ENCODE measurements at regions not wholly inside any gene's neighbourhood (a gene's known extent, or its start where the extent isn't known, plus 50 kb on each side); places are given as distances from the start of the nearest gene placed in this dataset.
"Not testable (repeated sequence)": the region's sequence is repeated elsewhere in the genome, so short reads cannot be mapped to it uniquely, and the experiment has no call there.

DNA sequence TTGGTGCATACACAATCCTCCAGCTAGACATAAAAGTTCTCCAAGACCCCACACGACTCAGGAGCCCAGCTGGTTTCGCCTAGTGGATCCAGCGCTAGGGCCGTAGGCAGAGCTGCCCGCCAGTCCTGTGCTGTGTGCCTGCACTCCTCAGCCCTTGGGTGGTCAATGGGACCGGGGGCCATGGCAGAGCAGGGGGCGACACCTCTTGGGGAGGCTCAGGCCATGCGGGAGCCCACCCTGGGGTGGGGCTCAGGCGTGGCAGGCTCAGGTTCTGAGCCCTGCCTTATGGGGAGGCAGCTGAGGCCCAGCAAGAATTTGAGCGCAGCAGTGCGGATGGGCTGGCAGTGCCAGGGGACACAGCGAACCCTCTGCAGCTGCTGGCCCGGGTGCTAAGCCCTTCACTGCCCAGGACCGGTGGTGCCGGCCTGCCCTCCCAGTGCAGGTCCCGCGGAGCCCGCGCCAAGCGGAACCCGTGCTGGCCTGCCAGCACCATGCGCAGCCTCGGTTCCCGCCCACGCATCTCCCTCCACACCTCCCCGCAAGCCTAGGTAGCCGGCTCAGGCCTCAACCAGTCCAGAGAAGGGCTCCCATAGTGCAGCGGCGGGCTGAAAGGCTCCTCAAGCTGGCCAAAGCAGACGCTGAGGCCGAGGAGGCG lies 1566.6 kb upstream of the SLC39A10 start:
- Mint-ChIP-seq H3K27ac (no peak overlapping the region), H3K4me1 (peaks cover 7 to 10% (median 8%) of the 10 kb centered on the region in 3 donors), H3K27me3 (no peaks in the 10 kb centered on the region), H3K4me3 (no peak overlapping the region), H3K9me3 (peaks cover 0 to 1% (median 0%) of the 10 kb centered on the region in 7 donors), H3K36me3 (no peaks in the 10 kb centered on the region)
- ATAC-seq (ENCODE audit: low read depth in 2 of 2) (no peak), DNase-seq (no peak)

DNA sequence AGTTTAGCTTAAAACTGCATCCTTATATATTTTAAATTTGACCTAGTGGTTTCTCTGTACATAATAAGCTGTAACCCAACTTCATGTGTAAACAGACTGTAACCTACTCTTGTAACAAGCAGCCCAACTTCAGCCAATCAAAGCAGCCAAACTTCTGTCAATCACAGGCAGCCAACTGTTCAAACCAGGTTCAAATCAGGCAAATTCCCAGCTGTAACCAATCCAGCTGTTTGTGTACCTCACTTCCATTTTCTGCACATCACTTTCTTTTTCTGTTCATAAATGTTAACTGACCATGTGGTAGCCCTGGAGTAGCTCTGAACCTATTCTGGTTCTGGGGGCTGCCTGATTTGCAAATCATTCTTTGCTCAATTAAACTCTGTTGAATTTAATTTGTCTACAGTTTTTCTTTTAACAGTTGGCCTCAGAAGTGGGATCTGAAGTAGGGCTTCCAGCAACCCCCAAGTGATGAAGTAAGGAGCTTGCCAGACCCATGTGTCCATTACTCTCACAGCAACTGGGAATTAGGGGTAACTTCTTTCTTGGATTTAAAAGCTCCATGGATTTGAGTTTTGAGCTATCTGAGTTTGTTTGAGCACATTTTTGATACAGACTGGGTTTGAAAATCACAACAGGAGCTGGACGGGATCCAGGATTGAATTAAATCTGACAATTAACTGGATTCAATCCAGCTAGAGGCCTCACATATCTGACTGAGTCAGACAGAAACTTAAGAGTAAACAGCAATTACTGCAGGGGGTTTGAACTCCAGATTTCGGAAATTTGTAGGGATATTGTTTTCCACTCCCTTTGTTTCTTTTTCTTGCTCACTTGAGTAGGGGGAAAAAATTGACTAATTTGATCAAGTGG lies 1569.7 kb upstream of the SLC39A10 start:
- peaks cover 6 to 10% (median 8%) of the 10 kb centered on the region in 3 donors for H3K4me1 Mint-ChIP-seq
- H3K9me3 Mint-ChIP-seq = peaks cover 0 to 2% (median 0%) of the 10 kb centered on the region in 7 donors
- H3K27me3 Mint-ChIP-seq = no peaks in the 10 kb centered on the region
- H3K4me3 Mint-ChIP-seq = no peak overlapping the region
- H3K36me3 Mint-ChIP-seq = no peaks in the 10 kb centered on the region
- no peak for DNase-seq
- ATAC-seq (ENCODE audit: low read depth in 2 of 2) = no peak
- peak overlapping the region in 1 of 6 donors; percentile 74 for H3K27ac Mint-ChIP-seq

DNA sequence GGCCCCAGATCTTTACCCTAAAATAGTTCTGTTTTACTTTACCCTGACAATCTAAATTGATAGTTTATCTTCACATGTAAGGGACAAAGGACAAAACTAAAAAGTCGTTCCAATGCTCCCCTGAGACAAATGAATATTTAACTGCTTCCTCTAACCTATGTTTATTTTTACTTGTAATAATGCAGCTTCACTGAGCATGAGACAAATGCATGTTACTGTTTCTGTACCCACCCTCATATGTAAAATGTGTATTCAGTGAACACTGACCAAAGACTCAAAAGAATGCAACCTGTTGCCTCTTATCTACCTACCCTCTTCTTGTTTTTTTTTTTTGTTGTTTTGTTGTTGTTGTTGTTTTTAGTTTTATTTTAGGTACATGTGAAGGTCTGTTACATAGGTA lies 1570.9 kb upstream of the SLC39A10 start:
- peak overlapping the region in 2 of 6 donors; percentile 7 to 12 for H3K27ac Mint-ChIP-seq
- H3K4me1 Mint-ChIP-seq = peaks cover 6 to 10% (median 8%) of the 10 kb centered on the region in 3 donors
- H3K4me3 Mint-ChIP-seq = peak overlapping the region in 1 of 8 donors; percentile 11
- no peaks in the 10 kb centered on the region for H3K36me3 Mint-ChIP-seq
- DNase-seq (no peak), ATAC-seq (ENCODE audit: low read depth in 2 of 2) (no peak)
- no peaks in the 10 kb centered on the region for H3K27me3 Mint-ChIP-seq
- peaks cover 0 to 2% (median 0%) of the 10 kb centered on the region in 7 donors for H3K9me3 Mint-ChIP-seq

DNA sequence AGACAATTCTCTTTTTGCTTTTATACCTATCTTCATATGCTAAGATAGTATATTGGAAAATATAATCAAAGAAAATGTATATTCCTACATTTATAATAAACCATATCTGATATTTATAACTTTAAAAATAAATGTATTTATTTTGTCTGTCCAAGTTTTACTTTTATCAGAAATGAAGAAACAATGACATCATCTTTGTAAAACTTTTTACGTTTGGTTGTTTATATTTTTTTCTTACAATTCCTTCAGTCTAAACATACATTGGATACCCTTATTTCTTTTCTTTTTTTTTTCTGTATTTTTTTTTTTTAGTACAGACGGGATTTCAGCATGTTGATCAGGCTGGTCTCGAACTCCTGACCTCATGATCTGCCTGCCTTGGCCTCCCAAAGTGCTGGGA lies 1577.0 kb upstream of the SLC39A10 start:
- H3K4me3 Mint-ChIP-seq = no peak overlapping the region
- H3K9me3 Mint-ChIP-seq = peaks cover 0 to 2% (median 0%) of the 10 kb centered on the region in 7 donors
- H3K4me1 Mint-ChIP-seq = no peaks in the 10 kb centered on the region
- no peaks in the 10 kb centered on the region for H3K27me3 Mint-ChIP-seq
- no peaks in the 10 kb centered on the region for H3K36me3 Mint-ChIP-seq
- ATAC-seq (ENCODE audit: low read depth in 2 of 2) (no peak), DNase-seq (no peak)
- H3K27ac Mint-ChIP-seq = no peak overlapping the region

DNA sequence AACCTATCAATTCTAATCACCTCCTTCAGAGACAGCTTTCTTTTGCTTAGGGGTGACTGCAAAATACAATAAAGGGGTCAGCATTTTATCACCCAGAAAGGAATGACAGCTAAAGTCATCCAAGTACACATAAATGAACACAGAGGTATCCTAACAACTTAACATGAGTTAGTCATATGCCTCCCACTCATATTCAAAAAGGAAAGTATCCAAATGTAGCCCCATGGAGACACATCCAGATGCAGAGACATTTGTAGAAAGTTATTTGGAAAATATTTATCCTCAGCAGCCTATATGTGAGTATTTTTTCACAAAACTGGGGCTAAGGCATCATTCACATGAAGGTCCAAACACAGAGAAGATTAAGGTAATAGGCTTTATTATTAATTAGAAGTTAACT lies 1579.7 kb upstream of the SLC39A10 start:
- DNase-seq = no peak
- no peaks in the 10 kb centered on the region for H3K36me3 Mint-ChIP-seq
- no peaks in the 10 kb centered on the region for H3K27me3 Mint-ChIP-seq
- no peak overlapping the region for H3K27ac Mint-ChIP-seq
- ATAC-seq (ENCODE audit: low read depth in 2 of 2) = no peak
- H3K4me3 Mint-ChIP-seq = no peak overlapping the region
- H3K4me1 Mint-ChIP-seq = no peaks in the 10 kb centered on the region
- peaks cover 0 to 5% (median 0%) of the 10 kb centered on the region in 7 donors for H3K9me3 Mint-ChIP-seq

DNA sequence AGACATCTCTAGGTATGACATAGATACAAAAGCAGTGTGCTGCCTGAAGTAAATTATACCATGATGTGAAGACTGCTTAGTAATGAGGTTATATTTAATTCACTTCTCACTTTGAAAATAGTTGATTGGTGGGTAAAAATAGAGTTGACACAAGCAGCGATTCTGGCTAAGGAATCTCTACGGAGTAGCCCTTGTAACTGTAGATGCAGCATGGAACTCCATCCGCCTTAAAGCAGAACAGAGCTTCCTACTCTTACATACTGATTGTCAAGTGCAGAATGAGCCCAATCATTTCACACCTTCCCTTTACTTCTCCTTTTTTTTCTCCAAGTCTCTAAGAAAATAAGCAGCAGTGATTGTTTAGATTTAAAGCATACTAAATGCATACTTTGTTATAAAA lies 1594.6 kb upstream of the SLC39A10 start:
- no peak for DNase-seq
- no peak overlapping the region for H3K4me3 Mint-ChIP-seq
- H3K27me3 Mint-ChIP-seq = no peaks in the 10 kb centered on the region
- no peaks in the 10 kb centered on the region for H3K36me3 Mint-ChIP-seq
- peaks cover 0 to 8% (median 2%) of the 10 kb centered on the region in 7 donors for H3K9me3 Mint-ChIP-seq
- peaks cover 7 to 21% (median 8%) of the 10 kb centered on the region in 3 donors for H3K4me1 Mint-ChIP-seq
- ATAC-seq (ENCODE audit: low read depth in 2 of 2) = no peak
- peak overlapping the region in 1 of 6 donors; percentile 3 for H3K27ac Mint-ChIP-seq

DNA sequence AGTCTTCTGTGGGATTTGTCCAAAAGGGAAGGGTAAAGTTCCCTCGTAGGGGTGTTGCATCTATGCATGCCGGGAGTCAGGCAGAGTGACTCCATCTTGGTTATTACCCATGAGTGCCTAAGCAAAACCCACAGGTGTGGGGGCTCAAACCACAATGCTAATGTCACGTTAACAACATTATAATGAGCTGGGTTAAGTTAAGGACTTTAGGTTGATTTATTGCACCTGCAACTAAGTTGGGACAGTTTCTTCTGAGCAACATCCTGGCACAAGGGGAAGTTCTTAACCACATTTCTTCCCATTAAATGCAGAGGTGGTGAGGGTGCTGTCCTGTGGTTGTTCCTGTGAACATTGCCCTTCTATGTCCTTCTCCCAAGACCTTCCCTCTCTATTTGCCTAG lies 1596.8 kb upstream of the SLC39A10 start:
- ATAC-seq (ENCODE audit: low read depth in 2 of 2) (peak; percentile 18 to 33), DNase-seq (no peak)
- Mint-ChIP-seq H3K9me3 (peaks cover 0 to 8% (median 2%) of the 10 kb centered on the region in 7 donors), H3K4me1 (peaks cover 7 to 21% (median 8%) of the 10 kb centered on the region in 3 donors), H3K36me3 (no peaks in the 10 kb centered on the region), H3K27ac (peak overlapping the region in 5 of 6 donors; percentile 28 to 83 (median 38)), H3K27me3 (no peaks in the 10 kb centered on the region), H3K4me3 (peak overlapping the region in 4 of 8 donors; percentile 18 to 76 (median 62))

DNA sequence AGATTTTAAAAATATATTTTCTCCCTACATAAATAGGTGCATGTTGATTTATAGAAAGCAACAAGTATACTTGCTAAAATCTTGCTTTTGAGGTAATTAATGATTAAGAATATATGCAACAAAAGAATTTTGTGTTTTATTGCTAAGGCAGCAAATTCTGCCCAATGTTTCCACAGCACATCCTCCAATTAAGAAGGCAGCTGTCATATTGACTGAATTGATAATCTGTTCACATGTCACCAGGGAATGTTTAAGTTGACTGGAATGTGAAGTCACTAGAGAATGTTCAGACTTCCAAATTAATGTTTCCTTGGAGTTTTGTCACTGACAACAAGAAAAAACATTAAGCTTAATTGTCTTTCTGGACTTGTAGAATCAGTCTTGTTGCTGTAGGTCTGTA lies 1602.7 kb upstream of the SLC39A10 start:
- ATAC-seq (ENCODE audit: low read depth in 2 of 2) (no peak), DNase-seq (no peak)
- no peaks in the 10 kb centered on the region for H3K4me1 Mint-ChIP-seq
- H3K9me3 Mint-ChIP-seq = peaks cover 0 to 2% (median 0%) of the 10 kb centered on the region in 7 donors
- no peak overlapping the region for H3K4me3 Mint-ChIP-seq
- H3K27ac Mint-ChIP-seq = no peak overlapping the region
- H3K36me3 Mint-ChIP-seq = no peaks in the 10 kb centered on the region
- H3K27me3 Mint-ChIP-seq = no peaks in the 10 kb centered on the region

DNA sequence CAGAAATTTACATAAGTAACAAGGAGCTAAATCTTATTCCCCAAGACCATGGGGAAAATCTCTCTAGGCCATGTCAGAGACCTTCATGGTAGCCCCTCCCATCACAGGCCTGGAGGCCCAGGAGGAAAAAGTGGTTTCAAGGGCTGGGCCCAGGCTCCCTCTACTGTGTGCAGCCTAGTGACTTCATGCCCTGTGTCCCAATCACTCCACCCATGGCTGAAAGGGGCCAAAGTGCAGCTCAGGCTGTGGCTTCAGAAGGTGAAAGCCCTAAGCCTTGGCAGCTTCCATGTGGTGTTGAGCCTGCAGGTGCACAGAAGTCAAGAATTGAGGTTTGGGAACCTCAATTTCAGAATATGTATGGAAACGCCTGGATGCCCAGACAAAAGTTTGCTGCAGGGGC lies 1612.7 kb upstream of the SLC39A10 start:
- peaks cover 0 to 5% (median 0%) of the 10 kb centered on the region in 7 donors for H3K9me3 Mint-ChIP-seq
- H3K27me3 Mint-ChIP-seq = no peaks in the 10 kb centered on the region
- H3K4me1 Mint-ChIP-seq = no peaks in the 10 kb centered on the region
- no peak for DNase-seq
- H3K36me3 Mint-ChIP-seq = no peaks in the 10 kb centered on the region
- no peak overlapping the region for H3K27ac Mint-ChIP-seq
- no peak overlapping the region for H3K4me3 Mint-ChIP-seq
- no peak for ATAC-seq (ENCODE audit: low read depth in 2 of 2)

DNA sequence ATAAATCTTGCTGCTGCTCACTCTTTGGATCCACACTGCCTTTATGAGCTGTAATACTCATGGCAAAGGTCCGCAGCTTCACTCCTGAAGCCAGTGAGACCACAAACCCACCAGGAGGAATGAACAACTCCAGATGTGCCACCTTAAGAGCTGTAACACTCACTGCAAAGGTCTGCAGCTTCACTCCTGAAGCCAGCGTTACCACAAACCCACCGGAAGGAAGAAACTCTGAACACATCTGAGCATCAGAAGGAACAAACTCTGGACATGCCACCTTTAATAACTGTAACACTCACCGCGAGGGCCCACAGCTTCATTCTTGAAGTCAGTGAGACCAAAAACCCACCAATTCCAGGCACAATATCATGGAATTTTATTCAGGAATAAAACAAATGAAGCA lies 1635.9 kb upstream of the SLC39A10 start:
- H3K36me3 Mint-ChIP-seq; ATAC-seq (ENCODE audit: low read depth in 2 of 2): not testable (repeated sequence)

DNA sequence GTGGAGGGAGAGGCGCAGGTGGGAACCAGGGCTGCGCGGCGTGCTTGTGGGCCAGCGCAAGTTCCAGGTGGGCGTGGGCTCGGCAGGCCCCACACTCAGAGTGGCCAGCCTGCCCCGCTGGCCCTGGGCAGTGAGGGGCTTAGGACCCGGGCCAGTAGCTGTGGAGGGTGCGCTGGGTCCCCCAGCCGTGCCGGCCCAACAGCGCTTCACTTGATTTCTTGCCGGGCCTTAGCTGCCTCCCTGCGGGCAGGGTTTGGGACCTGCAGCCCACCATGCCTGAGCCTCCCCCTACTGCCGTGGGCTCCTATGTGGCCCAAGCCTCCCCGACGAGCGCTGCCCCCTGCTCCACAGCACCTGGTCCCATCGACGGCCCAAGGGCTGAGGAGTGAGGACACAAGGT lies 1636.9 kb upstream of the SLC39A10 start:
- Mint-ChIP-seq H3K36me3 (no peaks in the 10 kb centered on the region), H3K27ac (no peak overlapping the region), H3K4me3 (no peak overlapping the region), H3K27me3 (no peaks in the 10 kb centered on the region), H3K4me1 (no peaks in the 10 kb centered on the region), H3K9me3 (peaks cover 0 to 19% (median 3%) of the 10 kb centered on the region in 7 donors)
- DNase-seq = no peak
- no peak for ATAC-seq (ENCODE audit: low read depth in 2 of 2)

More for the DNA sequence above, 1635.9 kb upstream of the SLC39A10 start:
- H3K9me3 Mint-ChIP-seq = peaks cover 0 to 19% (median 3%) of the 10 kb centered on the region in 7 donors
- H3K4me1 Mint-ChIP-seq, H3K27ac Mint-ChIP-seq, DNase-seq, H3K4me3 Mint-ChIP-seq, H3K27me3 Mint-ChIP-seq: not testable (repeated sequence)

DNA sequence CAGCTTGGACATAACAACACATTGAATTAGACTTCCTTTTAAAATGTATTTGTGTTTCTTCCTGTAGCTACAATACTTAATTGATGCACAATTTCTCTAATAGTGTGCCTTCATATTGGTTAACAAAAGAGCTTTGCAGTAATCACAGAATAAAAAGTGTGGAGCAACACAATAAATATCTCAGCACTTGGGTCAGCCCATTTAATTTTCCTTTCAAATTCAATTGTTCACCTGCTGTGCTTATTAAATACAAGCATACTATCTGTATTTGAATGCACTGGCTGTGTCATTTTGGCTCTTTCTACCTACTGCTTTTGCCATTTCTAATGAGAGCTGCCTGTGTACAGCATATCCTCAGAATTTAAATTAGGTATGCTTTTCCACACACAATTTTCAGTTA lies 1641.3 kb upstream of the SLC39A10 start:
- Mint-ChIP-seq H3K4me1 (no peaks in the 10 kb centered on the region), H3K27me3 (no peaks in the 10 kb centered on the region), H3K27ac (no peak overlapping the region), H3K4me3 (no peak overlapping the region), H3K36me3 (no peaks in the 10 kb centered on the region), H3K9me3 (peaks cover 0 to 8% (median 2%) of the 10 kb centered on the region in 7 donors)
- no peak for DNase-seq
- no peak for ATAC-seq (ENCODE audit: low read depth in 2 of 2)

DNA sequence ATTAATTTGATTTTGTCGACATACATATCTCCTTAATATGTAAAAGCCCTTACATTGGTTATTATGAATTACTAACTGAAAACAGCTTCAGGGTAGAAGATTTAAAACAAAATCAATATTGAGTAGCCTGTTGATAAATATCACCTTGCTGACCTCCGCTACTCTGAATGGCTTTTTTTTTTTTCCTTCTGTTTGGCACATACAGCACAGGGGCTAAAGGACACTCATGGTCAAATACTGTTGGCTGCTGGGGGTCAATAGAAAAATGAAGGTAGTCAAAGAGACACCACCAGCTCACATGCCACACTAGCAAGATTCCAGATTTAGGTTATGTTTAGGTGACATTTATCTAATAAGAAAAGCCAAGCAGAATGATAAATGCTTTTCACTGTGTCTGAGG lies 1642.4 kb upstream of the SLC39A10 start:
- Mint-ChIP-seq H3K27me3 (no peaks in the 10 kb centered on the region), H3K36me3 (no peaks in the 10 kb centered on the region), H3K27ac (no peak overlapping the region), H3K9me3 (peaks cover 0 to 9% (median 3%) of the 10 kb centered on the region in 7 donors), H3K4me1 (no peaks in the 10 kb centered on the region), H3K4me3 (no peak overlapping the region)
- ATAC-seq (ENCODE audit: low read depth in 2 of 2) = no peak
- DNase-seq = no peak
